ENCODE measurements at regions not wholly inside any gene's neighbourhood (a gene's known extent, or its start where the extent isn't known, plus 50 kb on each side); places are given as distances from the start of the nearest gene placed in this dataset.

DNA sequence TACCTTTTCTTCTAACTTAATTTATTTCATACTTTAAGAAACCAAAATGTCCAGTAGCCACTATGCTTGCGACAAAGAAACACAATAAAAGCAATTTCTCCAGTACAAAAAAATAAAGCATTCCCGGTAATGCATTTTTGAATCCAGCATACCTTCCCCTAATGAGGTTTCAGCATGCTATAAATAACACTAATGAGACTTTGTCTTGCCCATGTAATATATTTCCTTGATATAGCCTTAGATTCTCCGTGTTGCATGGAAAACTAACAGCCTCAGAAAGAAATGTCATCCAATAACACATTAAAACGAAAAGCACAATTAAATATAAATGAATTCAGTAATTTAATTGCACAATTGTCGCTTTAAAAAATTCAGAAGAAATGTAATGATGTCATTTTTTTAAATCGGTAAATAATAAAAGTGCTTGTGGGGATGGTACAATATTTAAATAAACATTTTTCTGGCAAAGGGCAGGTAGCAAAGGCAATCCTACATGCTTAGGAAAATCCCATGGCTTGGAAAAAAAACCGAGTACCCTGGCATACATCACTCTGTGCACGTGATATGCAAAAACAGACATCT lies 225.2 kb upstream of the PPARGC1A start:
- DNase-seq (ENCODE audit: low spot score), result no peak
- no peaks in the 10 kb centered on the region for H3K4me1 ChIP-seq (ENCODE audit: insufficient read depth, low read length, poor library complexity, severe bottlenecking)
- no peaks in the 10 kb centered on the region for H4K20me1 ChIP-seq (ENCODE audit: insufficient read depth, low read length)
- no peak overlapping the region for H3K4me3 ChIP-seq (ENCODE audit: low read depth, low read length, poor library complexity, severe bottlenecking)
- CTCF ChIA-PET (ENCODE audit: unreplicated experiment), result no interaction called here
- no peak for TF ChIP-seq EZH2phosphoT487 (IDR thresholded peaks at IDR 0.05; ENCODE audit: borderline replicate concordance, low read depth, low read length)
- TF ChIP-seq, protein P1, sequence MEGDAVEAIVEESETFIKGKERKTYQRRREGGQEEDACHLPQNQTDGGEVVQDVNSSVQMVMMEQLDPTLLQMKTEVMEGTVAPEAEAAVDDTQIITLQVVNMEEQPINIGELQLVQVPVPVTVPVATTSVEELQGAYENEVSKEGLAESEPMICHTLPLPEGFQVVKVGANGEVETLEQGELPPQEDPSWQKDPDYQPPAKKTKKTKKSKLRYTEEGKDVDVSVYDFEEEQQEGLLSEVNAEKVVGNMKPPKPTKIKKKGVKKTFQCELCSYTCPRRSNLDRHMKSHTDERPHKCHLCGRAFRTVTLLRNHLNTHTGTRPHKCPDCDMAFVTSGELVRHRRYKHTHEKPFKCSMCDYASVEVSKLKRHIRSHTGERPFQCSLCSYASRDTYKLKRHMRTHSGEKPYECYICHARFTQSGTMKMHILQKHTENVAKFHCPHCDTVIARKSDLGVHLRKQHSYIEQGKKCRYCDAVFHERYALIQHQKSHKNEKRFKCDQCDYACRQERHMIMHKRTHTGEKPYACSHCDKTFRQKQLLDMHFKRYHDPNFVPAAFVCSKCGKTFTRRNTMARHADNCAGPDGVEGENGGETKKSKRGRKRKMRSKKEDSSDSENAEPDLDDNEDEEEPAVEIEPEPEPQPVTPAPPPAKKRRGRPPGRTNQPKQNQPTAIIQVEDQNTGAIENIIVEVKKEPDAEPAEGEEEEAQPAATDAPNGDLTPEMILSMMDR (conservative IDR thresholded peaks at IDR 0.05; ENCODE audit: low read length), result no peak
- no peak overlapping the region for H3K4me2 ChIP-seq (ENCODE audit: low read length)
- H3K9me3 ChIP-seq (ENCODE audit: low read length), result no peaks in the 10 kb centered on the region
- H3K9me2 ChIP-seq (ENCODE audit: insufficient read depth, low read length), result no peaks in the 10 kb centered on the region
- H3K27ac ChIP-seq (ENCODE audit: low read depth, low read length, poor library complexity, severe bottlenecking), result no peak overlapping the region
- intact Hi-C loops (cut with micrococcal nuclease; ENCODE audit: unreplicated experiment), result no loop called here
- POLR2A ChIA-PET, result interaction anchor here (0.5 kb wide), 1 partner anchor 599 kb away, joined by 6 read pairs; no protein-coding TSS in a partner anchor
- H3K79me2 ChIP-seq (ENCODE audit: insufficient read depth, low read depth, low read length), result no peaks in the 10 kb centered on the region
- no TSS peak for BruUV-seq (replicated peaks)
- H2AFZ ChIP-seq (ENCODE audit: low read length), result no peak overlapping the region
- H3K36me3 ChIP-seq (ENCODE audit: insufficient read depth, low read length), result no peaks in the 10 kb centered on the region

DNA sequence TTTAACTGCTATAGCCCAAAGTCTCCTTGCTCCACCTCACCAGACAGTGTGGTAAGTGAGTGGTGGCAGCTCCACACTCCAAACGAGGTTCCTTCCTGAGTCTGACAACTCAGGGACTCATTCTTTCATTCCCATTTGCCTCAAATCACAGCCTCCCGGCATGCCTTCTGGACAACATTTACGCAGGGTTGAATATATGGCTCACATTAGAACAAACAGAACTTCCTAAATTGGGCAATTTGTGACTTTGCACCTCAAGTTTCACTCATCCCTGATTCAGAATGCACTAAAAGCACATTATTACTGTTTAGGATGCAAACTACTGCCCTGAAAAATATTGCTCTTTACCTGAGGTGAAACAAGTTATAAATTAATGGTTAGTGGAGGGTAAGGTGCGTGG lies 224.6 kb upstream of the PPARGC1A start:
- no peaks in the 10 kb centered on the region for H3K4me1 ChIP-seq (ENCODE audit: insufficient read depth, low read length, poor library complexity, severe bottlenecking)
- H3K4me3 ChIP-seq (ENCODE audit: low read depth, low read length, poor library complexity, severe bottlenecking), result no peak overlapping the region
- CTCF ChIA-PET (ENCODE audit: unreplicated experiment), result no interaction called here
- H4K20me1 ChIP-seq (ENCODE audit: insufficient read depth, low read length), result no peaks in the 10 kb centered on the region
- H3K79me2 ChIP-seq (ENCODE audit: insufficient read depth, low read depth, low read length), result no peaks in the 10 kb centered on the region
- no peaks in the 10 kb centered on the region for H3K36me3 ChIP-seq (ENCODE audit: insufficient read depth, low read length)
- no peak for DNase-seq (ENCODE audit: low spot score)
- H3K9me2 ChIP-seq (ENCODE audit: insufficient read depth, low read length), result no peaks in the 10 kb centered on the region
- no peaks in the 10 kb centered on the region for H3K9me3 ChIP-seq (ENCODE audit: low read length)
- no peak overlapping the region for H3K4me2 ChIP-seq (ENCODE audit: low read length)
- no peak overlapping the region for H3K27ac ChIP-seq (ENCODE audit: low read depth, low read length, poor library complexity, severe bottlenecking)
- BruUV-seq (replicated peaks), result no TSS peak
- intact Hi-C loops (cut with micrococcal nuclease; ENCODE audit: unreplicated experiment), result no loop called here
- no peak for TF ChIP-seq EZH2phosphoT487 (IDR thresholded peaks at IDR 0.05; ENCODE audit: borderline replicate concordance, low read depth, low read length)
- H2AFZ ChIP-seq (ENCODE audit: low read length), result no peak overlapping the region
- POLR2A ChIA-PET, result interaction anchor here (0.9 kb wide), 1 partner anchor 11 kb away, joined by 5 read pairs; no protein-coding TSS in a partner anchor

DNA sequence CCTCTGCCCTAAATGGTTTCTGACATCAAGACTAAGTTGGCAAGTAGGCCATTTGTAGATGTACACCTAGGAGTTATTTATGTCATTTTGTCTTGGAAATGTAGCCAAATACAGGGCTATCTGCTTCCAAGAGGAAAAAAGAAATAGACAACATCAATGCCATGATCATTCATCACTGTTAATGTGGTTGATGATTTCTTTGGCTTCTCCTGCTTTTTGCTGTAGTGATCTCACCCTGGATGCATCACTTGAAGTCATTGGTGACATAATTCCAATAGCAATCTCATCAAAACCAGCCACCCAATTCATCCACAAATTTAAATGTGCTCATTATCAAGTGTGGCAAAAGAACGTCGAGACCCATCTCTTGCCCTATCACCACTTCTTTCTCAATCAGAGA lies 222.6 kb upstream of the PPARGC1A start:
- Histone ChIP-seq H3K4me1 (ENCODE audit: insufficient read depth, low read length, poor library complexity, severe bottlenecking) (no peaks in the 10 kb centered on the region), H3K4me3 (ENCODE audit: low read depth, low read length, poor library complexity, severe bottlenecking) (no peak overlapping the region), H3K9me2 (ENCODE audit: insufficient read depth, low read length) (no peaks in the 10 kb centered on the region), H3K9me3 (ENCODE audit: low read length) (no peaks in the 10 kb centered on the region), H3K79me2 (ENCODE audit: insufficient read depth, low read depth, low read length) (no peaks in the 10 kb centered on the region), H4K20me1 (ENCODE audit: insufficient read depth, low read length) (no peaks in the 10 kb centered on the region), H3K36me3 (ENCODE audit: insufficient read depth, low read length) (no peaks in the 10 kb centered on the region), H3K27ac (ENCODE audit: low read depth, low read length, poor library complexity, severe bottlenecking) (no peak overlapping the region), H2AFZ (ENCODE audit: low read length) (no peak overlapping the region), H3K4me2 (ENCODE audit: low read length) (no peak overlapping the region)
- intact Hi-C loops (cut with micrococcal nuclease; ENCODE audit: unreplicated experiment), result no loop called here
- BruUV-seq (replicated peaks), result no TSS peak
- TF ChIP-seq, protein P1 (conservative IDR thresholded peaks at IDR 0.05; ENCODE audit: low read length), result no peak
- no peak for TF ChIP-seq EZH2phosphoT487 (IDR thresholded peaks at IDR 0.05; ENCODE audit: borderline replicate concordance, low read depth, low read length)
- POLR2A ChIA-PET, result no interaction called here
- CTCF ChIA-PET (ENCODE audit: unreplicated experiment), result interaction anchor here (0.6 kb wide), 1 partner anchor 56 kb away, joined by 3 read pairs; no protein-coding TSS in a partner anchor
- DNase-seq (ENCODE audit: low spot score), result no peak
